ENCODE measurements at regions not wholly inside any gene's neighbourhood (a gene's known extent, or its start where the extent isn't known, plus 50 kb on each side); places are given as distances from the start of the nearest gene placed in this dataset.

DNA sequence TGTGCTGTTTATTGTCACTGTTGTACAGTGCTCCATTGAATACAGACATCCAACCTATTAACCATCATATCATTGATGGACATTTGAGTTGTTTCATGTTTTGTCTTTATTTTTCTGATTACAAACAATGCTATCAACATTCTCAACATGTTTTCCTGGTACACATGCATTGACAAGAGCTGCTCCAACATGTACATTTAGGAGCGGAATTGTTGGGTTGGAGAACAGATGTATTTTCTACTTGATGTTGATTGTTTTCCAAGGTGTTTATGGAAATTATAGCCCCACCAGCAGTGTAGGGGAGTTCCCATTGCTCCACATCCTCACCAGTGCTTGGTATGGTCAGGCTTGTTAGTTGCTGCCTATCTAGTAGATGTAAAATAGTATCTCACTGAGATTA lies 204.1 kb upstream of the CLINT1 start:
- H3K27me3 ChIP-seq = no peaks in the 10 kb centered on the region
- 100% methylated on average over 1 of the region's 1 CpG for WGBS (ENCODE audit: insufficient coverage, low coverage, low lambda C conversion rate, missing lambda C conversion rate)
- DNase-seq = no peak
- TF ChIP-seq, protein P1, sequence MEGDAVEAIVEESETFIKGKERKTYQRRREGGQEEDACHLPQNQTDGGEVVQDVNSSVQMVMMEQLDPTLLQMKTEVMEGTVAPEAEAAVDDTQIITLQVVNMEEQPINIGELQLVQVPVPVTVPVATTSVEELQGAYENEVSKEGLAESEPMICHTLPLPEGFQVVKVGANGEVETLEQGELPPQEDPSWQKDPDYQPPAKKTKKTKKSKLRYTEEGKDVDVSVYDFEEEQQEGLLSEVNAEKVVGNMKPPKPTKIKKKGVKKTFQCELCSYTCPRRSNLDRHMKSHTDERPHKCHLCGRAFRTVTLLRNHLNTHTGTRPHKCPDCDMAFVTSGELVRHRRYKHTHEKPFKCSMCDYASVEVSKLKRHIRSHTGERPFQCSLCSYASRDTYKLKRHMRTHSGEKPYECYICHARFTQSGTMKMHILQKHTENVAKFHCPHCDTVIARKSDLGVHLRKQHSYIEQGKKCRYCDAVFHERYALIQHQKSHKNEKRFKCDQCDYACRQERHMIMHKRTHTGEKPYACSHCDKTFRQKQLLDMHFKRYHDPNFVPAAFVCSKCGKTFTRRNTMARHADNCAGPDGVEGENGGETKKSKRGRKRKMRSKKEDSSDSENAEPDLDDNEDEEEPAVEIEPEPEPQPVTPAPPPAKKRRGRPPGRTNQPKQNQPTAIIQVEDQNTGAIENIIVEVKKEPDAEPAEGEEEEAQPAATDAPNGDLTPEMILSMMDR (IDR thresholded peaks at IDR 0.05) = no peak
- TF ChIP-seq POLR2A (IDR thresholded peaks at IDR 0.05) = no peak
- no peaks in the 10 kb centered on the region for H3K4me1 ChIP-seq
- intact Hi-C loops (cut with DNase I) = no loop called here
- H3K4me3 ChIP-seq = no peak overlapping the region
- ATAC-seq = no peak
- no peaks in the 10 kb centered on the region for H3K9me3 ChIP-seq
- H3K36me3 ChIP-seq = no peaks in the 10 kb centered on the region
- no peak overlapping the region for H3K27ac ChIP-seq

DNA sequence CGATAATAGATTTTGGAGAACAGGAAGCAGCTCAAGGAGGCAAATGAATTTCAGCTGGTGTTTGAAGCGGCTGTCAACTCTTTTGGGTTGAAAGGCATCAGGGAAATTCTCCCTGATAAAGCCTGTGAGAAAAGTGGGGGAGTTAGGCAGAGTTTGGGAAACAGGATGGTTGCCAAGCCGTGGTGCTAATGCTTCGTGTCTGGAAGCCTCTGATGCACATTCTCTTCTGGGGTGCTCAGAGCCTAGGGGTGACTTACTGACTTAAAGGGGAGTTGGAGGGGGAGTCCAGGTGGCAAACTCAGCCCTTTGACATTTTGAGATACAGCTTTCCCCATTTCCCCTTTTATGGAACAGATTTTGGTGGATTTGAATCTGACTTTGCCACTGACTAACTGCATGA lies 202.5 kb upstream of the CLINT1 start:
- no peak for DNase-seq
- ATAC-seq = no peak
- no peaks in the 10 kb centered on the region for H3K36me3 ChIP-seq
- 65% methylated on average over 3 of the region's 4 CpGs for WGBS (ENCODE audit: insufficient coverage, low coverage, low lambda C conversion rate, missing lambda C conversion rate)
- H3K4me1 ChIP-seq = no peaks in the 10 kb centered on the region
- H3K27me3 ChIP-seq = no peaks in the 10 kb centered on the region
- intact Hi-C loops (cut with DNase I) = no loop called here
- no peaks in the 10 kb centered on the region for H3K9me3 ChIP-seq
- no peak overlapping the region for H3K27ac ChIP-seq
- TF ChIP-seq, protein P1 (IDR thresholded peaks at IDR 0.05) = no peak
- TF ChIP-seq POLR2A (IDR thresholded peaks at IDR 0.05) = no peak
- H3K4me3 ChIP-seq = no peak overlapping the region

DNA sequence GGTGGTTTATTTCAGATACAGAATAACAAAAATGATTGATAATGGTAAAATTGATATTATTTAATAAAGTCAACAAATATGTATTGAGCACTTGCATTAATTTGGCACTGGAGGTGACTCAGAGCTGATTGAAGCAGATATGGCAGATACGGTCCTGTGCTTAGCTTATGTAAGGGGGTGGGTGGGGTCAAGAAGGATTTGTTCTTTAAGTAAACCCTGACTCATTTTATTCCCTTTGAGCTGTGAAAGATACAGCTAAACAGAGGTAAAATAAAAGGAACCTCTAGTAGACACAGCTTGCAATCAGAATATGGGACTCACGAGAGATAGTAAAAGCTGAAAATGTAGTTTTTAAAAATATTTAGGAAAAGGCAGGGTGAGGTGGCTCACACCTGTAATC lies 201.3 kb upstream of the CLINT1 start:
- H3K4me1 ChIP-seq = no peaks in the 10 kb centered on the region
- no peak for ATAC-seq
- intact Hi-C loops (cut with DNase I) = no loop called here
- no peaks in the 10 kb centered on the region for H3K27me3 ChIP-seq
- no peaks in the 10 kb centered on the region for H3K9me3 ChIP-seq
- H3K36me3 ChIP-seq = no peaks in the 10 kb centered on the region
- no peak overlapping the region for H3K4me3 ChIP-seq
- DNase-seq = no peak
- no peak for TF ChIP-seq POLR2A (IDR thresholded peaks at IDR 0.05)
- TF ChIP-seq, protein P1 (IDR thresholded peaks at IDR 0.05) = no peak
- no peak overlapping the region for H3K27ac ChIP-seq
- 66% methylated on average over 2 of the region's 2 CpGs for WGBS (ENCODE audit: insufficient coverage, low coverage, low lambda C conversion rate, missing lambda C conversion rate)

DNA sequence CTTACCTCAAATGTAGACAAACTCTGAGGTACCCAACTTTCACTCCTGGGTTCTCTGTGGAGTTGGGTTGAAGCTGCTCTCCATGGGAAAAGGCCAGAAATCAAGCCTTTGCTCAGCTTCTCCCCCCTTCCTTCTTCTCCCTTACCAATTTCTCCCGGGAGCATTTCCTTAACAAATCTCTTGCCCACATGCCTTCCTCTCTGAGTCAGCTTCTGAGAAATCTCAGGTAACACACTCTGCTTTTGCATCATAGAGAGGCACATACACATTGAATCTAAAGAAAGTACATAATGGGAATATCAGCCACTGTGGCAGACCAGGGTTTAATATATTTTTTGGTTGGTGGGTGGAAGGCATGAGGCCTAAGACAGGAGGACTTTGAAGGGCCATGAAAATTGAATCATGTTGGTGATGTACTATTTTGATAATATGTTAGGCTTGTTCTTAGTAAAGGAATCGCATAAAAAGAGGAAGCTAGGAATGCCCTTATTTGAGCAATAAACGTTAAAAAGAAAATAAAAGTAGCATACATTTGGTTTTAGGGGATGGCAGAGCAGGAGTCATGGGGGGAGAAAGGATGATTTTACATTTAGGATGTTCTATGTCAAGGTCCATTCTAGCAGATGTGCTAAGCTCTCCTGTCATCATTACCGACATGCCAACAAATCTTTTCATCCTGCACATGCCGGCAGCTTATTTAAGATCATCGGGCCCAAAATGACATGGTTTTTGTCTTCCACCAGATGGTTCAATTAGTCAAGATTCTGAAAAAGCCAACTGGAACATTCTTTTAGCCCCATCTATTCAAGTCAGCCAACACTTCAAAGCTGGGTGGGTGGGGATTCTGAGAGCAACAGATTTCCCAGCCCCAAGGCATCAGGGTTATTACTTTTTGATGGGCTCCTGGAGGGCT lies 199.5 kb upstream of the CLINT1 start:
- no peak for TF ChIP-seq POLR2A (IDR thresholded peaks at IDR 0.05)
- TF ChIP-seq, protein P1 (IDR thresholded peaks at IDR 0.05) = no peak
- H3K9me3 ChIP-seq = no peaks in the 10 kb centered on the region
- H3K4me1 ChIP-seq = no peaks in the 10 kb centered on the region
- no peaks in the 10 kb centered on the region for H3K27me3 ChIP-seq
- H3K36me3 ChIP-seq = no peaks in the 10 kb centered on the region
- ATAC-seq (no peak), DNase-seq (no peak)
- intact Hi-C loops (cut with DNase I) = no loop called here
- no peak overlapping the region for H3K4me3 ChIP-seq
- 70% methylated on average over 6 of the region's 6 CpGs for WGBS (ENCODE audit: insufficient coverage, low coverage, low lambda C conversion rate, missing lambda C conversion rate)
- no peak overlapping the region for H3K27ac ChIP-seq
